Cardiac muscle cell (in vitro differentiated cells and primary cell): ENCODE measurements at regions not wholly inside any gene's neighbourhood (a gene's known extent, or its start where the extent isn't known, plus 50 kb on each side); places are given as distances from the start of the nearest gene placed in this dataset.

Experiments
- DNase-seq, 2 donors: peaks; one replicate each; pipeline versions ENCODE4 v3.0.0 to v3.0.0-alpha.2; 2010 to 2017; ENCODE audit warnings: low read depth in 1 of 2, low spot score in 1 of 2
- H3K27ac ChIP-seq: fragments of 200-600 bp; sonication (generic); 2 replicates; pipeline ENCODE4 v1.5.1; 2016
- H3K27me3 ChIP-seq: fragments of 200-600 bp; sonication (generic); 2 replicates; pipeline ENCODE4 v1.6.0; 2016; ENCODE audit warnings: control low read depth
- H3K36me3 ChIP-seq: fragments of 200-600 bp; sonication (generic); 2 replicates; pipeline ENCODE4 v1.5.1; 2016; ENCODE audit warnings: control low read depth
- H3K4me1 ChIP-seq: fragments of 200-600 bp; sonication (generic); 2 replicates; pipeline ENCODE4 v1.8.1; 2017; ENCODE audit warnings: low read depth, mild to moderate bottlenecking, mixed run types
- H3K4me3 ChIP-seq: fragments of 200-600 bp; sonication (generic); 2 replicates; pipeline ENCODE4 v1.5.1; 2016; ENCODE audit warnings: mild to moderate bottlenecking
- H3K9me3 ChIP-seq: fragments of 200-600 bp; sonication (generic); 2 replicates; pipeline ENCODE4 v1.5.1; 2017; ENCODE audit warnings: low read depth, mild to moderate bottlenecking, control low read depth
- TF ChIP-seq, protein P1 (sequence below): IDR thresholded peaks from 2 replicates; pipeline ENCODE4 v1.5.1; 2012; ENCODE audit warnings: low read depth, mild to moderate bottlenecking, low read length

DNA sequence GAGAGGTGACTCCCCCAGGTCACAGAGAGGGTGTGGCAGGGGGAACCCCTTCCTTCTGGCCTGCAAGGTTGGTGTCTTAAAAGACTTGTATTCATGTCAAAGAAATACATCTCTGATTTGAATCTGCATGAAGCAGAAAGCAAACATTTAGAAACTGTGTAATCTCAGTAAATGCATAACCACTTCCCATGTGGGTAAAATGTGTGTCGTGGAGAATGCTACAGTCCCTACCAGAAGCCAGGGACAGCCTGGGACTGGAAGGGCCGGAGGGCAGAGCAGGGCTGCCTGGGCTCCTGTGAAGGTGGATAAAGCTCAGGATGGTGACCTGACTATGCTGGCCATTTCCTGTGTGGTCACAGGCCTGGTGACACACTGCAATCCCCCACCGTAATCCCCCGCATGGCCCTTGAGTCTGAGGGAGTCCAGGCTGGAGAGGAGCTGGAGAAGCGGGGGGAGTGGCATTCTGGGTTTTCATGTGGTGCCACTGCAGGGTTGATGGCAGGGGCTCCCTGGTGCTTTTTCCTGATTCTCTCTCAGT is 102.2 kb downstream of the LRRC30 start:
- TF ChIP-seq, protein P1, sequence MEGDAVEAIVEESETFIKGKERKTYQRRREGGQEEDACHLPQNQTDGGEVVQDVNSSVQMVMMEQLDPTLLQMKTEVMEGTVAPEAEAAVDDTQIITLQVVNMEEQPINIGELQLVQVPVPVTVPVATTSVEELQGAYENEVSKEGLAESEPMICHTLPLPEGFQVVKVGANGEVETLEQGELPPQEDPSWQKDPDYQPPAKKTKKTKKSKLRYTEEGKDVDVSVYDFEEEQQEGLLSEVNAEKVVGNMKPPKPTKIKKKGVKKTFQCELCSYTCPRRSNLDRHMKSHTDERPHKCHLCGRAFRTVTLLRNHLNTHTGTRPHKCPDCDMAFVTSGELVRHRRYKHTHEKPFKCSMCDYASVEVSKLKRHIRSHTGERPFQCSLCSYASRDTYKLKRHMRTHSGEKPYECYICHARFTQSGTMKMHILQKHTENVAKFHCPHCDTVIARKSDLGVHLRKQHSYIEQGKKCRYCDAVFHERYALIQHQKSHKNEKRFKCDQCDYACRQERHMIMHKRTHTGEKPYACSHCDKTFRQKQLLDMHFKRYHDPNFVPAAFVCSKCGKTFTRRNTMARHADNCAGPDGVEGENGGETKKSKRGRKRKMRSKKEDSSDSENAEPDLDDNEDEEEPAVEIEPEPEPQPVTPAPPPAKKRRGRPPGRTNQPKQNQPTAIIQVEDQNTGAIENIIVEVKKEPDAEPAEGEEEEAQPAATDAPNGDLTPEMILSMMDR = no peak
- Histone ChIP-seq H3K4me1 (peaks cover 6% of the 10 kb centered on the region), H3K27ac (no peak overlapping the region), H3K36me3 (no peaks in the 10 kb centered on the region), H3K4me3 (no peak overlapping the region), H3K9me3 (no peaks in the 10 kb centered on the region), H3K27me3 (no peaks in the 10 kb centered on the region)
- no peak for DNase-seq

- no peak overlapping the region for H3K27ac ChIP-seq
- TF ChIP-seq, protein P1 = no peak
- H3K9me3 ChIP-seq = no peaks in the 10 kb centered on the region
- no peaks in the 10 kb centered on the region for H3K27me3 ChIP-seq
- peaks cover 6% of the 10 kb centered on the region for H3K4me1 ChIP-seq
- H3K36me3 ChIP-seq = no peaks in the 10 kb centered on the region
- H3K4me3 ChIP-seq = no peak overlapping the region
- no peak for DNase-seq
These were observed 104.2 kb downstream of the LRRC30 start for GRCh38 chr18:7334973-7335568.

- no peaks in the 10 kb centered on the region for H3K36me3 ChIP-seq
- H3K4me1 ChIP-seq = peaks cover 6% of the 10 kb centered on the region
- TF ChIP-seq, protein P1 = no peak
- H3K4me3 ChIP-seq = no peak overlapping the region
- no peaks in the 10 kb centered on the region for H3K27me3 ChIP-seq
- DNase-seq = no peak
- no peak overlapping the region for H3K27ac ChIP-seq
- H3K9me3 ChIP-seq = no peaks in the 10 kb centered on the region
These were observed 105.7 kb downstream of the LRRC30 start for GRCh38 chr18:7336623-7337022.

DNA sequence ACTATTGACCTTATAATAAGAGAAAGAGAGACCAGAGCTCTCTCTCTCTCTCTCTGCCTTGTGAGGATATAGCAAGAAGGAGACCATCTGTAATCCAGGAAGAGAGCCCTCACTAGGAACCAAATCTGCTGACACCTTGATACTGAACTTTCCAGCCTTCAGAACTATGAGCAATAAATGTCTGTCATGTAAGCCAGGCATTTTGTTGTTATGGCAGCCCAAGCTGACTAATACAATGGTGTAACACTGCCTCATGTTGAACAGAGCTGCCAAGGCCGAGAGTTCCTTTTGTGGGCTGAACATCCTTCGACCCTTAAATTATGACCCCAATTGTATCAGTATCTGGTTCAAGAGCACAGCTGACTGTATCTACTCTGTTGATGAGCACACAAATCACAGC is 108.0 kb downstream of the LRRC30 start:
- H3K27me3 ChIP-seq = no peaks in the 10 kb centered on the region
- H3K9me3 ChIP-seq = no peaks in the 10 kb centered on the region
- TF ChIP-seq, protein P1 = no peak
- no peak overlapping the region for H3K4me3 ChIP-seq
- H3K36me3 ChIP-seq = no peaks in the 10 kb centered on the region
- H3K4me1 ChIP-seq = peaks cover 6% of the 10 kb centered on the region
- DNase-seq = peak in 1 of 2 donors; percentile 18
- no peak overlapping the region for H3K27ac ChIP-seq

DNA sequence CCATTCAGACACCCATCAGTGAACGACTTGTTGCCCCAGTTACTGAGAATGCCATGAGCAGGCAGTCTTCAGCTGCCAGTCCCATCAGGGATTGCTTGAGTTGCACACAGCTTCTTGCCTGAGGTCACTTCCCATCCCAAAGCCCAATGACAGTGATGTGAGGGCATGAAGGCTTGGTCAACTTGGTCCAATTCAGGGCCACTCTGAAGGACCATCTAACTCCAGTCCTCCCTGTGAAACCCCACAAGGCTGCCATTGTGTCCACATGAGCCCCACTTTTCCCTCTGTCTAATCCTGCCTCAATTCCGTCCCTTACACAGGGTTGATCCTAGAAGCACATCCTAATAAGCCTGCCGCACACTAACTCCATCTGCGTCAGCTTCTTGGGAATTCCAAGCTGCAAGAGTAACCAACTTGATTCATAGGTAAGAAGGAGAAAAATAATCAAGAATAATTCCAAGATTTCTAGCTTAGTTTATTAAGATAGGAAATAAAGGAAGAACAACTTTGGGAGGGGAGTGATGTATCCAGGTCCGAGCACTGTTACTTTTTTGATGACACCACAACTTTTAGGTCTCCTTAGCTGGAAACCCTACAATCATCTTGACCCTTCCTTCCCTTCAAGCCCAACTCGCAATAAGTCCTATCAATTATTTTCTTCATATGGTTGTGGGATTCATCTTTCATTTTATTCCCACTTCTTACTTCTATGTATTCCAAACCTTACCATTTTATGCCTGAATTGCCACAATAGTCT is 110.9 kb downstream of the LRRC30 start:
- TF ChIP-seq, protein P1 = no peak

More for the DNA sequence above, 110.9 kb downstream of the LRRC30 start:
- Histone ChIP-seq H3K4me1 (no peaks in the 10 kb centered on the region), H3K27me3 (no peaks in the 10 kb centered on the region), H3K4me3 (no peak overlapping the region), H3K27ac (no peak overlapping the region), H3K36me3 (no peaks in the 10 kb centered on the region), H3K9me3 (no peaks in the 10 kb centered on the region)
- no peak for DNase-seq
